T-cell (primary cell): ENCODE measurements at regions not wholly inside any gene's neighbourhood (a gene's known extent, or its start where the extent isn't known, plus 50 kb on each side); places are given as distances from the start of the nearest gene placed in this dataset.
"Not testable (repeated sequence)": the region's sequence is repeated elsewhere in the genome, so short reads cannot be mapped to it uniquely, and the experiment has no call there.

ENCODE experiments used
- ATAC-seq, 4 experiments: fragments of 200-7000 bp in 3 of 4; fragments of 150-1000 bp in 1 of 4; cut with Tn5 transposase; replicated peaks in 1 of 4; 1 replicate in 3 of 4; 2 replicates in 1 of 4; pipeline ENCODE4 v1.10.0; 2021; ENCODE audit warnings: moderate library complexity in 3 of 4, mild to moderate bottlenecking in 2 of 4, moderate number of reproducible peaks in 1 of 4
- CTCF ChIA-PET, 2 donors: fragments of 300-600 bp; sonication (Branson Sonifier 250); formaldehyde crosslinking; loops; one replicate each; lab custom pipeline; 2022; ENCODE audit warnings: antibody characterized with exemption in 2 of 2; lab: Charles Lee
- POLR2A ChIA-PET, 2 donors: fragments of 300-600 bp; sonication (Branson Sonifier 250); formaldehyde crosslinking; loops; one replicate each; lab custom pipeline; 2022; ENCODE audit warnings: antibody characterized with exemption in 2 of 2; lab: Charles Lee
- DNase-seq, 35 experiments: peaks; one replicate each; pipeline versions ENCODE4 v3.0.0 to v3.0.0-alpha.2; 2013 to 2023
- H3K27ac ChIP-seq: one replicate; pipeline ENCODE4 v1.5.1; 2013; ENCODE audit warnings: low read length
- H3K27me3 ChIP-seq, 2 experiments: replicated peaks in 1 of 2; 1 replicate in 1 of 2; 2 replicates in 1 of 2; pipeline versions ENCODE4 v1.6.1 to v1.7.0; 2013; ENCODE audit warnings: low read length in 1 of 2, mixed read lengths in 1 of 2; ENCODE audit not compliant: control insufficient read depth in 2 of 2, insufficient read depth in 2 of 2; ENCODE audit errors: extremely low read depth in 1 of 2
- H3K36me3 ChIP-seq, 2 donors: 1 replicate in 1 of 2; 2 replicates in 1 of 2; pipeline versions ENCODE4 v1.6.1 to v1.7.0; 2013; ENCODE audit warnings: low read length in 1 of 2; ENCODE audit not compliant: control insufficient read depth in 2 of 2, insufficient read depth in 1 of 2; ENCODE audit errors: extremely low read depth in 1 of 2
- H3K4me1 ChIP-seq, 2 experiments: 1 replicate in 1 of 2; 2 replicates in 1 of 2; pipeline versions ENCODE4 v1.6.1 to v1.7.0; 2013; ENCODE audit warnings: low read length in 2 of 2, mixed read lengths in 1 of 2; ENCODE audit not compliant: insufficient read depth in 2 of 2, control insufficient read depth in 1 of 2; ENCODE audit errors: extremely low read depth in 1 of 2
- H3K4me3 ChIP-seq, 2 donors: 1 replicate in 1 of 2; 2 replicates in 1 of 2; pipeline versions ENCODE4 v1.5.1 to v1.7.0; 2013; ENCODE audit warnings: mild to moderate bottlenecking in 2 of 2, low read length in 1 of 2, moderate library complexity in 1 of 2; ENCODE audit not compliant: control insufficient read depth in 1 of 2; ENCODE audit errors: extremely low read depth in 1 of 2
- H3K9me3 ChIP-seq: 2 replicates; pipeline ENCODE4 v1.7.0; 2013
- H3K27ac Mint-ChIP-seq, 2 donors: one replicate each; pipeline ENCODE4 v1.8.0; 2020 to 2021; ENCODE audit warnings: mild to moderate bottlenecking in 2 of 2, mixed read lengths in 2 of 2
- H3K27me3 Mint-ChIP-seq, 2 donors: one replicate each; pipeline ENCODE4 v1.8.0; 2021 to 2022; ENCODE audit warnings: mixed read lengths in 2 of 2
- H3K36me3 Mint-ChIP-seq: one replicate; pipeline ENCODE4 v1.8.0; 2021; ENCODE audit warnings: mixed read lengths
- H3K4me1 Mint-ChIP-seq, 3 donors: one replicate each; pipeline ENCODE4 v1.8.0; 2020 to 2022; ENCODE audit warnings: mixed read lengths in 3 of 3, mild to moderate bottlenecking in 1 of 3
- H3K4me3 Mint-ChIP-seq, 3 donors: one replicate each; pipeline ENCODE4 v1.8.0; 2020 to 2022; ENCODE audit warnings: mild to moderate bottlenecking in 3 of 3, mixed read lengths in 3 of 3, moderate library complexity in 3 of 3
- H3K9me3 Mint-ChIP-seq, 3 donors: one replicate each; pipeline ENCODE4 v1.8.0; 2020 to 2022; ENCODE audit warnings: mixed read lengths in 3 of 3
- WGBS: methylation state at CpG from one replicate; pipeline ENCODE4 v1.1.5; 2013; ENCODE audit warnings: missing lambda C conversion rate; ENCODE audit not compliant: insufficient coverage; 5-methylcytosine and 5-hydroxymethylcytosine counted together

DNA sequence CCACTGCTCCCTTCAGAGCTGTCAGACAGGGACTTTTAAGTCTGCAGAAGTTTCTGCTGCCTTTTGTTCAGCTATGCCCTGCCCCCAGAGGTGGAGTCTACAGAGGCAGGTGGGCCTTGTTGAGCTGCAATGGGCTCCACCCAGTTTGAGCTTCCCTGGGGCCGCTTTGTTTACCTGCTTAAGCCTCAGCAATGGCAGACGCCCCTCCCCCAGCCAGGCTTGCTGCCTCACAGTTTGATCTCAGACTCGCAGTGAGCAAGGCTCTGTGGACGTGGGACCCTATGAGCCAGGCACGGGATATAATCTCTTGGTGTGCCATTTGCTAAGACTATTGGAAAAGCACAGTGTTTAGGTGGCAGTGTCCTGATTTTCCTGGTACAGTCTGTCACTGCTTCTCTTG, 104.2 kb upstream of the PTBP2 start:
- H3K27me3 ChIP-seq, DNase-seq, H3K4me3 Mint-ChIP-seq, CTCF ChIA-PET, H3K27ac ChIP-seq, H3K36me3 Mint-ChIP-seq, ATAC-seq, H3K27ac Mint-ChIP-seq, H3K36me3 ChIP-seq, H3K4me1 Mint-ChIP-seq, H3K4me1 ChIP-seq, H3K9me3 ChIP-seq, H3K4me3 ChIP-seq, POLR2A ChIA-PET: not testable (repeated sequence)
- Mint-ChIP-seq H3K27me3 (peaks cover 4 to 14% of the 10 kb centered on the region in 2 donors), H3K9me3 (peaks cover 2 to 18% (median 2%) of the 10 kb centered on the region in 3 donors)
- 100% methylated on average over 3 of the region's 5 CpGs for WGBS

DNA sequence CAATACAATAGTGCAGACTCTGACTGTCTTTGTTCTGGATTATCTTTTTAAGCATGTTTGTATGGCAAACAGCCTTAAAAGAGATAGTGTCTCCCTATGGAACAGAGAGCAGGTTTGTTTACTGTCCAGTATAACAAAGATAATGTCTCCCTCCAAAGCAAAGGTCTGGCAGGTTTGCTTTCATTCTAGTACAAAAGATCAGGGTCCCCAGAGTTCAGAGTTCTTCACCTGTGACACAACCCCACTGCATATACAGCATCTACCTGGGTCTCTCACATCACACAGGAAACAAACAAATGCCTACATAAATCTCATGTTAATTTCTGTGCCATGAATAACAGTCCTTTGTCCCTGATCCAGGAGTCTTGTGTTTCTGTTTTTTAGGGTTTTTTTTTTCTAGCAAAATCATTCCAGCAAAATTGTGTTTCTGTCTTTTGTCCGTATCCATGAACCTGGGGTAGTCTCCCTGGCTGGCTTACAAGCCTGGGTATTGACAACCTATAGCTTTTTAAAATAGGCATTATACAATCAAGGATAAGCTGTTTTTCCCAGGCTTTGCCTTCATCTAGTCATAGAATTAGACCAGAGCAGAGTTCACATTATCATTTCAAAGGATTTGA, 89.4 kb upstream of the PTBP2 start:
- Mint-ChIP-seq H3K9me3 (no peaks in the 10 kb centered on the region), H3K4me3 (no peak overlapping the region), H3K27me3 (peaks cover 4 to 6% of the 10 kb centered on the region in 2 donors), H3K36me3 (no peaks in the 10 kb centered on the region), H3K27ac (no peak overlapping the region), H3K4me1 (no peaks in the 10 kb centered on the region)
- H3K4me3 ChIP-seq, result no peak overlapping the region
- POLR2A ChIA-PET, result no interaction called here
- H3K27ac ChIP-seq, result no peak overlapping the region
- H3K4me1 ChIP-seq, result no peaks in the 10 kb centered on the region
- ATAC-seq (no peak), DNase-seq (no peak)
- CTCF ChIA-PET, result no interaction called here
- peaks cover 0 to 4% of the 10 kb centered on the region in 2 experiments for H3K27me3 ChIP-seq
- no CpG with 5 or more reads among the region's 1 CpG for WGBS
- H3K36me3 ChIP-seq, result no peaks in the 10 kb centered on the region
- H3K9me3 ChIP-seq, result no peaks in the 10 kb centered on the region

DNA sequence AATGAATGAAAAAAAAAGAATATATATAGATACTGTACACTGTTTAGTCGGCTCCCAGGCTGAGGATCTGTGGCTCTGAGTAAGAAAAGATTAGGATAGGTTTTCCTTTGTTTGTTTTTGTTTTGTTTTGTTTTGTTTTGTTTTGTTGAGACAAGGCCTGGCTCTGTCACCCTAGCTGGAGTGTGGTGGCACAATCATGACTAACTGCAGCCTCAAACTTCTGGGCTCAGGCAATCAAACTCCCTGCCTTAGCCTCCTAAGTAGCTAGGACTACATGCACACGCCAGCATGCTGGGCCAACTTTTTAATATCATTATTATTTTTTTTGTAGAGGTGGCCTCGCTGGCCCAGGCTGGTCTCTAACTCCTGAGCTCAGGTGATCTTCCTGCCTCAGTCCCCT, 87.9 kb upstream of the PTBP2 start:
- Histone ChIP-seq H3K36me3 (no peaks in the 10 kb centered on the region), H3K9me3 (no peaks in the 10 kb centered on the region), H3K4me1 (no peaks in the 10 kb centered on the region), H3K4me3 (no peak overlapping the region), H3K27ac (no peak overlapping the region), H3K27me3 (no peaks in the 10 kb centered on the region)
- DNase-seq (no peak), ATAC-seq (no peak)
- no peaks in the 10 kb centered on the region for H3K9me3 Mint-ChIP-seq
- H3K27me3 Mint-ChIP-seq, result peaks cover 3 to 4% of the 10 kb centered on the region in 2 donors
- no CpG with 5 or more reads among the region's 3 CpGs for WGBS
- ChIA-PET POLR2A (no interaction called here), CTCF (no interaction called here)
- no peak overlapping the region for H3K4me3 Mint-ChIP-seq
- H3K27ac Mint-ChIP-seq, result no peak overlapping the region
- no peaks in the 10 kb centered on the region for H3K36me3 Mint-ChIP-seq
- H3K4me1 Mint-ChIP-seq, result no peaks in the 10 kb centered on the region

DNA sequence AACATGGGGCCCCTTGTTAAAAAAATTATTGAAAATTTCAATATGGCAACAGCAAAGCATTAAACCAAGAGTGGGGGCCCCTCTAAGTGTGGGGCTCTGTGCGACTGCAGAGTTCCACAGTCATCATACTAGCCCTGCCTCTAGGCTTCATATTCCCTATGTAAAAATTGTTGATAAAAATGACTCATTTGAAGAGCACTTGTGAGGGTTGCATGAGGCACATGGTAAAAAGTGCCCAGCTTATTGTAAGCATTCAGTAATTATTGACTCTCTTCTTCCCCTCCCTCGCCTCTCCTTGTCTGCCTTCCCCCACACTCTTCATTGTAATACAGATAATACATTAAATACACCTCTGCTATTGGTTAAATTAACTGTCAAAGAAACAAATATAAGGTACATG, 86.7 kb upstream of the PTBP2 start:
- H3K4me1 Mint-ChIP-seq, result no peaks in the 10 kb centered on the region
- Histone ChIP-seq H3K4me3 (no peak overlapping the region), H3K9me3 (no peaks in the 10 kb centered on the region), H3K27me3 (no peaks in the 10 kb centered on the region), H3K27ac (no peak overlapping the region), H3K36me3 (no peaks in the 10 kb centered on the region), H3K4me1 (no peaks in the 10 kb centered on the region)
- ChIA-PET POLR2A (no interaction called here), CTCF (no interaction called here)
- H3K36me3 Mint-ChIP-seq, result no peaks in the 10 kb centered on the region
- no peak overlapping the region for H3K27ac Mint-ChIP-seq
- no peaks in the 10 kb centered on the region for H3K9me3 Mint-ChIP-seq
- no CpG with 5 or more reads among the region's 2 CpGs for WGBS
- ATAC-seq, result no peak
- peaks cover 3 to 4% of the 10 kb centered on the region in 2 donors for H3K27me3 Mint-ChIP-seq
- H3K4me3 Mint-ChIP-seq, result no peak overlapping the region
- no peak for DNase-seq

DNA sequence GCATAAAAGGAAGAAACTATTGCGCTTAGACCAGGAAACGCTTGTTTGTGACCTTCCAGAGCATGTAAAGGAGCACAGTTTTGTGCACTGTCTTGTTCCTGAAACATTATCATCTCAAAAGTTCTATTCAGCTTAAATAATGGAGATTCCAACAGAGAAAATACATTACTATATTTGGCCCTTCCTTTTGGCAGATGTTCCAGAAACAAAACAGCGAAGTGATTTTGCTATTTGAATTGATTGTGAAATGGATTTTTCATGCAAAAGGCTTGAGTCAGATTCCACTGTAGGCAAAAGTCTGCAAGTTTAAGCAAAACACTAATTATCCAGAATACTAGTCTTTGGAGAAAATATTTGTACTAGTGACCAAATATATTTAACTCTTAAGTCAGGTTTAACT, 80.3 kb upstream of the PTBP2 start:
- DNase-seq, result no peak
- Mint-ChIP-seq H3K9me3 (no peaks in the 10 kb centered on the region), H3K4me3 (no peak overlapping the region), H3K27ac (no peak overlapping the region), H3K27me3 (peaks cover 0 to 4% of the 10 kb centered on the region in 2 donors), H3K4me1 (no peaks in the 10 kb centered on the region), H3K36me3 (no peaks in the 10 kb centered on the region)
- no peak overlapping the region for H3K4me3 ChIP-seq
- WGBS, result no CpG with 5 or more reads among the region's 3 CpGs
- POLR2A ChIA-PET, result no interaction called here
- CTCF ChIA-PET, result no interaction called here
- no peaks in the 10 kb centered on the region for H3K9me3 ChIP-seq
- H3K4me1 ChIP-seq, result no peaks in the 10 kb centered on the region
- H3K27ac ChIP-seq, result no peak overlapping the region
- ATAC-seq, result no peak
- H3K27me3 ChIP-seq, result no peaks in the 10 kb centered on the region
- no peaks in the 10 kb centered on the region for H3K36me3 ChIP-seq

DNA sequence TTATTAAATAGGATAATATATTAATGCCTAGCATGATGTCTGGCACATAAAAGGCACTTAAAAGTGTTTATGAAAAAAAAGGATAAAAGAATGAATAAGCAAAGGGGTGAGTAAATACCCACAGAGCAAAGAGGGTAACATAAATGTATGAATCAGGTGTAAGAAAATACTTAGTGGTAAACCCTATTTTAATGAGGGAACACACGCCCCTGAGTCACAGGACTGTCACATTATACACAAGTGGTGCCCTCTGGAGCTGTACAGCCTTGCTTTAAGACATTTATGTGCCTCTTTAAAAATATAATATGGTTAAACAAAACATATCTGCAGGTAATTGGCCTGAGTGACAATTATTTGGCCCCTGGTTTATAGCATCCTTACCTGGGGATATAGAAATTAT, 78.1 kb upstream of the PTBP2 start:
- POLR2A ChIA-PET, result no interaction called here
- H3K27ac Mint-ChIP-seq, result no peak overlapping the region
- no peak overlapping the region for H3K4me3 Mint-ChIP-seq
- Histone ChIP-seq H3K36me3 (no peaks in the 10 kb centered on the region), H3K27me3 (no peaks in the 10 kb centered on the region), H3K9me3 (no peaks in the 10 kb centered on the region), H3K27ac (no peak overlapping the region), H3K4me1 (no peaks in the 10 kb centered on the region), H3K4me3 (no peak overlapping the region)
- no peak for DNase-seq
- ATAC-seq, result no peak
- H3K36me3 Mint-ChIP-seq, result no peaks in the 10 kb centered on the region
- CTCF ChIA-PET, result no interaction called here
- no CpG with 5 or more reads among the region's 1 CpG for WGBS
- H3K4me1 Mint-ChIP-seq, result no peaks in the 10 kb centered on the region
- no peaks in the 10 kb centered on the region for H3K9me3 Mint-ChIP-seq
- H3K27me3 Mint-ChIP-seq, result peaks cover 0 to 4% of the 10 kb centered on the region in 2 donors

DNA sequence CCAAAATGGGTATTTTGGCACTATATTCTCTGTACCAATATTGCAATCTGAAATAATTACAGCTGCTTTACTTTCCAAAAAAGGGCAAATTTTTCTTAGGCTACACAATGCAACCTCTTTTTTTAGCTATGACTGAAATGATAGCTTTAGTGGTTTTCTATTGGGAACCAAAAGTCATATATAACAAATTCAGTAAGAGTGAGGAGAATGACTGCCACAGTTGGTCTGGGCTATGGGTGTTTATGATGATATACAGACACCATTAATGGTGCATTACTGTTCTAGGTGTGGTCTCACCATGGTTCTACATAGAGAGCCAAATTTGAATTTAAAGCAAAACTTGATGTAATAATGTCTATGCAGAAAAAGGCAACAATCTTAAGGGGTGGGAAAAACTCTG, 72.3 kb upstream of the PTBP2 start:
- H3K4me1 Mint-ChIP-seq, result no peaks in the 10 kb centered on the region
- no peak overlapping the region for H3K4me3 Mint-ChIP-seq
- peaks cover 0 to 8% (median 0%) of the 10 kb centered on the region in 3 donors for H3K9me3 Mint-ChIP-seq
- H3K36me3 Mint-ChIP-seq, result no peaks in the 10 kb centered on the region
- Histone ChIP-seq H3K9me3 (no peaks in the 10 kb centered on the region), H3K36me3 (no peaks in the 10 kb centered on the region), H3K27ac (no peak overlapping the region), H3K4me1 (no peaks in the 10 kb centered on the region), H3K4me3 (no peak overlapping the region), H3K27me3 (peaks cover 0 to 4% of the 10 kb centered on the region in 2 experiments)
- ATAC-seq (no peak), DNase-seq (no peak)
- ChIA-PET POLR2A (no interaction called here), CTCF (no interaction called here)
- H3K27ac Mint-ChIP-seq, result no peak overlapping the region
- peaks cover 3 to 8% of the 10 kb centered on the region in 2 donors for H3K27me3 Mint-ChIP-seq
